IMR-90 (cell line): ENCODE measurements at regions not wholly inside any gene's neighbourhood (a gene's known extent, or its start where the extent isn't known, plus 50 kb on each side); places are given as distances from the start of the nearest gene placed in this dataset.

Experiments used
- ATAC-seq: fragments of 200-7000 bp; cut with Tn5 transposase; 2 replicates; pipeline ENCODE4 v1.9.1; 2020; ENCODE audit warnings: low read depth, mild to moderate bottlenecking, moderate library complexity
- BruUV-seq: library from RNA; stranded (reverse); fragments of 400-500 nt; replicated peaks from 2 replicates; lab custom pipeline; 2021; lab: Mats Ljungman, UMichigan
- CTCF ChIA-PET: fragments of 300-600 bp; formaldehyde crosslinking; extraction: SDS; loops from one replicate; lab custom pipeline; 2021; ENCODE audit warnings: antibody characterized with exemption; lab: Yijun Ruan, JAX
- POLR2A ChIA-PET: fragments of 300-600 bp; sonication (Branson Sonifier 250); formaldehyde crosslinking; loops from one replicate; lab custom pipeline; 2022; ENCODE audit warnings: antibody characterized with exemption; ENCODE audit not compliant: unreplicated experiment; lab: Charles Lee
- DNase-seq: peaks from one replicate; pipeline ENCODE4 v3.0.0; 2013
- H2AFZ ChIP-seq: replicated peaks from 2 replicates; pipeline ENCODE3; 2013; ENCODE audit warnings: low read length, mild to moderate bottlenecking; ENCODE audit not compliant: poor library complexity
- H2AK5ac ChIP-seq: 2 replicates; pipeline ENCODE4 v1.6.1; 2013; ENCODE audit warnings: low read depth, low read length, inconsistent platforms
- H2AK9ac ChIP-seq: replicated peaks from 2 replicates; pipeline ENCODE3; 2013; ENCODE audit warnings: mild to moderate bottlenecking, low read depth, low read length, moderate library complexity; ENCODE audit not compliant: poor library complexity
- H2BK120ac ChIP-seq: 2 replicates; pipeline ENCODE4 v1.6.1; 2013; ENCODE audit warnings: low read depth, low read length, inconsistent platforms
- H2BK15ac ChIP-seq: 3 replicates; pipeline ENCODE4 v1.6.1; 2013; ENCODE audit warnings: low read depth, low read length, inconsistent platforms
- H2BK20ac ChIP-seq: 2 replicates; pipeline ENCODE4 v1.6.1; 2013; ENCODE audit warnings: low read depth, mild to moderate bottlenecking, inconsistent platforms, low read length, moderate library complexity
- H2BK5ac ChIP-seq: 2 replicates; pipeline ENCODE4 v1.6.1; 2013; ENCODE audit warnings: mild to moderate bottlenecking, low read depth, low read length, inconsistent platforms; ENCODE audit not compliant: poor library complexity, severe bottlenecking
- H3K14ac ChIP-seq: replicated peaks from 2 replicates; pipeline ENCODE4 v1.6.1; 2013; ENCODE audit warnings: low read depth, low read length, inconsistent platforms
- H3K18ac ChIP-seq: 2 replicates; pipeline ENCODE4 v1.6.1; 2013; ENCODE audit warnings: low read depth, low read length, control low read depth
- H3K23ac ChIP-seq: 2 replicates; pipeline ENCODE4 v1.6.1; 2013; ENCODE audit warnings: low read depth, low read length, inconsistent platforms
- H3K27ac ChIP-seq: 2 replicates; pipeline ENCODE4 v1.5.1; 2013; ENCODE audit warnings: mild to moderate bottlenecking, control low read depth, low read length; ENCODE audit not compliant: insufficient read depth
- H3K27me3 ChIP-seq: 2 replicates; pipeline ENCODE4 v1.6.1; 2013; ENCODE audit warnings: low read length; ENCODE audit not compliant: control insufficient read depth, insufficient read depth
- H3K36me3 ChIP-seq: 2 replicates; pipeline ENCODE4 v1.6.1; 2013; ENCODE audit warnings: low read length, mixed read lengths; ENCODE audit not compliant: control insufficient read depth, insufficient read depth
- H3K4ac ChIP-seq: 2 replicates; pipeline ENCODE4 v1.6.1; 2013; ENCODE audit warnings: low read depth, low read length, inconsistent platforms
- H3K4me1 ChIP-seq: 2 replicates; pipeline ENCODE4 v1.6.1; 2013; ENCODE audit warnings: low read length, mixed read lengths; ENCODE audit not compliant: control insufficient read depth, insufficient read depth
- H3K4me2 ChIP-seq: 2 replicates; pipeline ENCODE4 v1.6.1; 2013; ENCODE audit warnings: low read depth, mild to moderate bottlenecking, control low read depth, low read length, moderate library complexity
- H3K4me3 ChIP-seq: 2 replicates; pipeline ENCODE4 v1.5.1; 2013; ENCODE audit warnings: low read depth, mild to moderate bottlenecking, control low read depth, low read length, moderate library complexity; ENCODE audit not compliant: insufficient read depth
- H3K56ac ChIP-seq: 2 replicates; pipeline ENCODE4 v1.6.1; 2013; ENCODE audit warnings: low read length, inconsistent platforms; ENCODE audit not compliant: insufficient read depth; ENCODE audit errors: extremely low read depth
- H3K79me1 ChIP-seq, 2 experiments: 2 replicates each; pipeline ENCODE4 v1.6.1; 2013; ENCODE audit warnings: low read length in 2 of 2, inconsistent platforms in 1 of 2, low read depth in 1 of 2
- H3K9ac ChIP-seq: 2 replicates; pipeline ENCODE4 v1.6.1; 2013; ENCODE audit warnings: low read depth, low read length, control low read depth
- H3K9me1 ChIP-seq: 2 replicates; pipeline ENCODE4 v1.6.1; 2013; ENCODE audit warnings: low read length, inconsistent platforms; ENCODE audit not compliant: insufficient read depth
- H3K9me3 ChIP-seq: 2 replicates; pipeline ENCODE4 v1.6.1; 2013; ENCODE audit warnings: low read length; ENCODE audit not compliant: control insufficient read depth, insufficient read depth
- H4K20me1 ChIP-seq: 2 replicates; pipeline ENCODE4 v1.6.1; 2013; ENCODE audit warnings: low read length, inconsistent platforms; ENCODE audit not compliant: insufficient read depth
- H4K5ac ChIP-seq: 2 replicates; pipeline ENCODE4 v1.6.1; 2013; ENCODE audit warnings: mild to moderate bottlenecking, low read depth, low read length, control low read depth
- H4K8ac ChIP-seq, 2 experiments: 2 replicates each; pipeline ENCODE4 v1.6.1; 2013; ENCODE audit warnings: low read depth in 2 of 2, low read length in 2 of 2, control low read depth in 1 of 2, inconsistent platforms in 1 of 2
- H4K91ac ChIP-seq: 2 replicates; pipeline ENCODE4 v1.6.1; 2013; ENCODE audit warnings: low read depth, low read length, inconsistent platforms; ENCODE audit not compliant: insufficient read depth
- CEBPB ChIP-seq: IDR thresholded peaks from 2 replicates; pipeline ENCODE4 v1.6.1; 2012; ENCODE audit warnings: low read depth, low read length, improper control_type of control experiment
- MAZ ChIP-seq: IDR thresholded peaks from 2 replicates; pipeline ENCODE4 v1.6.1; 2012; ENCODE audit warnings: low read depth, mild to moderate bottlenecking, low read length, improper control_type of control experiment, moderate library complexity, borderline replicate concordance
- NFE2L2 ChIP-seq: fragments of 150-350 bp; IDR thresholded peaks from 2 replicates; pipeline ENCODE4 v1.6.1; 2016; ENCODE audit warnings: low read depth, mild to moderate bottlenecking, low read length
- RAD21 ChIP-seq: IDR thresholded peaks from 2 replicates; pipeline ENCODE4 v1.6.1; 2012; ENCODE audit warnings: low read length, improper control_type of control experiment
- RCOR1 ChIP-seq: IDR thresholded peaks from 2 replicates; pipeline ENCODE4 v1.6.1; 2012; ENCODE audit warnings: mild to moderate bottlenecking, low read length, improper control_type of control experiment; ENCODE audit not compliant: insufficient replicate concordance
- RFX5 ChIP-seq: IDR thresholded peaks from 2 replicates; pipeline ENCODE4 v1.8.0; 2012; ENCODE audit warnings: low read depth, mild to moderate bottlenecking, low read length, moderate library complexity
- SMC3 ChIP-seq: fragments of 150-350 bp; IDR thresholded peaks from 2 replicates; pipeline ENCODE4 v1.6.1; 2016; ENCODE audit warnings: low read depth, mild to moderate bottlenecking, antibody characterized with exemption, low read length, moderate library complexity
- WGBS, 2 experiments: methylation state at CpG; one replicate each; pipeline versions ENCODE4 v1.1.5 to v1.1.7; 2013; ENCODE audit warnings: missing lambda C conversion rate in 2 of 2; ENCODE audit not compliant: insufficient read length in 1 of 2; ENCODE audit errors: extremely low coverage in 2 of 2; 5-methylcytosine and 5-hydroxymethylcytosine counted together
- dilution Hi-C: fragments of 300-500 bp; cut with HindIII; formaldehyde crosslinking; loops from one replicate; pipeline ENCODE4 v1.14.3; 2018; ENCODE audit warnings: low sequenced_read_pairs; ENCODE audit not compliant: unreplicated experiment
- in situ Hi-C: fragments of 300-500 bp; cut with MboI; formaldehyde crosslinking; loops from 3 replicates; pipeline ENCODE4 v1.14.3; 2019; ENCODE audit warnings: low sequenced_read_pairs, inconsistent platforms, mixed read lengths
- intact Hi-C: fragments of 100-400 bp; cut with micrococcal nuclease; formaldehyde crosslinking; loops from 2 replicates; pipeline ENCODE4 v1.10.0; 2022
- TF ChIP-seq, protein P1 (sequence below): fragments of 150-350 bp; IDR thresholded peaks from 2 replicates; pipeline ENCODE4 v1.6.1; 2016; ENCODE audit warnings: low read depth, mild to moderate bottlenecking, low read length, moderate library complexity, borderline replicate concordance
- TF ChIP-seq, protein P2 (sequence below): conservative IDR thresholded peaks from 2 replicates; pipeline ENCODE4 v1.5.1; 2012; ENCODE audit warnings: mild to moderate bottlenecking, low read depth, low read length, improper control_type of control experiment
- TF ChIP-seq, protein P3 (sequence below): fragments of 150-350 bp; IDR thresholded peaks from 2 replicates; pipeline ENCODE4 v1.6.1; 2017; ENCODE audit warnings: mild to moderate bottlenecking, antibody characterized with exemption, low read length, low read depth

DNA sequence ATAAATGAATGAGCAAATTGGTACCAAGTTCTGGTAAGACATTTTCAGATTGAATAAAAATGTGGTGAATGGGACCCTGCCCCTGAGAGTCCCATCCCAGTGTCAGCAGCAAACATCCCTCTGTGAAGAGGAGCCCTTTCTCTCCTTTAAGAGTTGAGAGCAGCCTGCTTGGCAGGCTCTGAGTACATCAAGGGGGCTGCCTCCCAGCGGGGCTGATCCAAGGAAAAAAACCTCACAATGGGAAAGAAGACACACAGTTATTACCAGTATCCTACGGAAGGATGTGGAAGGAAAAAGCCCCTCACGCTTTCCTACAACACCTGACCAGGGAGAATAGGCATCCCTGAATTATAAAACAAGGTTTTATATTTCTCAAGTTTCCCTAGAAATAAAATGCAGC, 293.8 kb upstream of the B3GAT1 start:
- Histone ChIP-seq H4K8ac (no peak overlapping the region), H3K4me2 (no peak overlapping the region), H3K27ac (no peak overlapping the region), H3K56ac (no peak overlapping the region), H3K79me1 (no peaks in the 10 kb centered on the region), H3K18ac (no peak overlapping the region), H2AK5ac (no peak overlapping the region), H2BK15ac (no peak overlapping the region), H3K14ac (no peak overlapping the region), H3K23ac (no peak overlapping the region), H3K9me1 (no peaks in the 10 kb centered on the region), H3K4me3 (no peak overlapping the region), H4K5ac (no peak overlapping the region), H2BK5ac (no peak overlapping the region), H4K20me1 (no peaks in the 10 kb centered on the region), H4K91ac (no peak overlapping the region), H3K36me3 (no peaks in the 10 kb centered on the region), H3K9me3 (peaks cover 20% of the 10 kb centered on the region), H3K27me3 (no peaks in the 10 kb centered on the region), H2BK20ac (no peak overlapping the region), H2AK9ac (no peak overlapping the region), H3K9ac (no peak overlapping the region), H3K4me1 (no peaks in the 10 kb centered on the region), H2AFZ (no peak overlapping the region), H2BK120ac (no peak overlapping the region), H3K4ac (no peak overlapping the region)
- WGBS, 2 experiments: no CpG with 5 or more reads among the region's 3 CpGs
- ChIA-PET CTCF (no interaction called here), POLR2A (no interaction called here)
- ATAC-seq (no peak), DNase-seq (no peak)
- dilution Hi-C loops (no loop called here), in situ Hi-C loops (no loop called here), intact Hi-C loops (no loop called here)
- no TSS peak for BruUV-seq
- TF ChIP-seq, protein P1, sequence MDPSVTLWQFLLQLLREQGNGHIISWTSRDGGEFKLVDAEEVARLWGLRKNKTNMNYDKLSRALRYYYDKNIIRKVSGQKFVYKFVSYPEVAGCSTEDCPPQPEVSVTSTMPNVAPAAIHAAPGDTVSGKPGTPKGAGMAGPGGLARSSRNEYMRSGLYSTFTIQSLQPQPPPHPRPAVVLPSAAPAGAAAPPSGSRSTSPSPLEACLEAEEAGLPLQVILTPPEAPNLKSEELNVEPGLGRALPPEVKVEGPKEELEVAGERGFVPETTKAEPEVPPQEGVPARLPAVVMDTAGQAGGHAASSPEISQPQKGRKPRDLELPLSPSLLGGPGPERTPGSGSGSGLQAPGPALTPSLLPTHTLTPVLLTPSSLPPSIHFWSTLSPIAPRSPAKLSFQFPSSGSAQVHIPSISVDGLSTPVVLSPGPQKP: no peak
- TF ChIP-seq MAZ: no peak
- no peak for TF ChIP-seq CEBPB
- TF ChIP-seq, protein P2, sequence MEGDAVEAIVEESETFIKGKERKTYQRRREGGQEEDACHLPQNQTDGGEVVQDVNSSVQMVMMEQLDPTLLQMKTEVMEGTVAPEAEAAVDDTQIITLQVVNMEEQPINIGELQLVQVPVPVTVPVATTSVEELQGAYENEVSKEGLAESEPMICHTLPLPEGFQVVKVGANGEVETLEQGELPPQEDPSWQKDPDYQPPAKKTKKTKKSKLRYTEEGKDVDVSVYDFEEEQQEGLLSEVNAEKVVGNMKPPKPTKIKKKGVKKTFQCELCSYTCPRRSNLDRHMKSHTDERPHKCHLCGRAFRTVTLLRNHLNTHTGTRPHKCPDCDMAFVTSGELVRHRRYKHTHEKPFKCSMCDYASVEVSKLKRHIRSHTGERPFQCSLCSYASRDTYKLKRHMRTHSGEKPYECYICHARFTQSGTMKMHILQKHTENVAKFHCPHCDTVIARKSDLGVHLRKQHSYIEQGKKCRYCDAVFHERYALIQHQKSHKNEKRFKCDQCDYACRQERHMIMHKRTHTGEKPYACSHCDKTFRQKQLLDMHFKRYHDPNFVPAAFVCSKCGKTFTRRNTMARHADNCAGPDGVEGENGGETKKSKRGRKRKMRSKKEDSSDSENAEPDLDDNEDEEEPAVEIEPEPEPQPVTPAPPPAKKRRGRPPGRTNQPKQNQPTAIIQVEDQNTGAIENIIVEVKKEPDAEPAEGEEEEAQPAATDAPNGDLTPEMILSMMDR: no peak
- no peak for TF ChIP-seq RCOR1
- TF ChIP-seq NFE2L2: no peak
- TF ChIP-seq RAD21: no peak
- no peak for TF ChIP-seq RFX5
- no peak for TF ChIP-seq SMC3
- TF ChIP-seq, protein P3, sequence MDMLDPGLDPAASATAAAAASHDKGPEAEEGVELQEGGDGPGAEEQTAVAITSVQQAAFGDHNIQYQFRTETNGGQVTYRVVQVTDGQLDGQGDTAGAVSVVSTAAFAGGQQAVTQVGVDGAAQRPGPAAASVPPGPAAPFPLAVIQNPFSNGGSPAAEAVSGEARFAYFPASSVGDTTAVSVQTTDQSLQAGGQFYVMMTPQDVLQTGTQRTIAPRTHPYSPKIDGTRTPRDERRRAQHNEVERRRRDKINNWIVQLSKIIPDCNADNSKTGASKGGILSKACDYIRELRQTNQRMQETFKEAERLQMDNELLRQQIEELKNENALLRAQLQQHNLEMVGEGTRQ: no peak
